DLD1 (cell line): ENCODE measurements at regions not wholly inside any gene's neighbourhood (a gene's known extent, or its start where the extent isn't known, plus 50 kb on each side); places are given as distances from the start of the nearest gene placed in this dataset.

Source experiments
- in situ Hi-C: cut with HindIII; loops from 2 replicates; pipeline ENCODE4 v1.10.0; 2017; ENCODE audit warnings: low sequenced_read_pairs

- in situ Hi-C loops = no loop called here
These were observed 201.8 kb upstream of the E2F8 start for GRCh38 chr11:19442554-19442910.

GRCh38 chr11:19441752-19442553, 201.2 kb upstream of the E2F8 start:
- in situ Hi-C loops = no loop called here

- in situ Hi-C loops = no loop called here
These were observed 200.5 kb upstream of the E2F8 start for GRCh38 chr11:19441288-19441687.

GRCh38 chr11:19437760-19438159, 197.0 kb upstream of the E2F8 start:
- in situ Hi-C loops = no loop called here

GRCh38 chr11:19436932-19437331, 196.2 kb upstream of the E2F8 start:
- in situ Hi-C loops = no loop called here

- in situ Hi-C loops = no loop called here
These were observed 194.7 kb upstream of the E2F8 start for GRCh38 chr11:19435306-19435989.

GRCh38 chr11:19433791-19434190, 193.0 kb upstream of the E2F8 start:
- in situ Hi-C loops = no loop called here

- in situ Hi-C loops = no loop called here
These were observed 192.6 kb upstream of the E2F8 start for GRCh38 chr11:19433367-19433766.

GRCh38 chr11:19432370-19433061, 191.8 kb upstream of the E2F8 start:
- in situ Hi-C loops = no loop called here

- in situ Hi-C loops = no loop called here
These were observed 190.1 kb upstream of the E2F8 start for GRCh38 chr11:19430754-19431398.

- in situ Hi-C loops = no loop called here
These were observed 189.6 kb upstream of the E2F8 start for GRCh38 chr11:19430346-19430745.

GRCh38 chr11:19429108-19429760, 188.5 kb upstream of the E2F8 start:
- in situ Hi-C loops = no loop called here

GRCh38 chr11:19428206-19429002, 187.7 kb upstream of the E2F8 start:
- in situ Hi-C loops = no loop called here

- in situ Hi-C loops = no loop called here
These were observed 186.1 kb upstream of the E2F8 start for GRCh38 chr11:19426756-19427403.

GRCh38 chr11:19426011-19426755, 185.4 kb upstream of the E2F8 start:
- in situ Hi-C loops = no loop called here

GRCh38 chr11:19422276-19422675, 181.5 kb upstream of the E2F8 start:
- in situ Hi-C loops = no loop called here

- in situ Hi-C loops = no loop called here
These were observed 180.3 kb upstream of the E2F8 start for GRCh38 chr11:19420868-19421533.

- in situ Hi-C loops = no loop called here
These were observed 179.1 kb upstream of the E2F8 start for GRCh38 chr11:19419808-19420207.
